Activated CD4-positive, alpha-beta T cell treated with anti-CD3 and anti-CD28 coated beads for 1 hour (primary cell): ENCODE measurements at regions not wholly inside any gene's neighbourhood (a gene's known extent, or its start where the extent isn't known, plus 50 kb on each side); places are given as distances from the start of the nearest gene placed in this dataset.
A peak's percentile ranks its signal among the peaks of the same experiment; 100 is the strongest.

ENCODE experiments used
- DNase-seq: peaks from one replicate; pipeline ENCODE4 v3.0.0-alpha.2; 2020

GRCh38 chr11:48803955-48804354 is 179.7 kb downstream of the TRIM51G start:
- DNase-seq, result peak; percentile 2
